PFSK-1 (cell line): ENCODE measurements at regions not wholly inside any gene's neighbourhood (a gene's known extent, or its start where the extent isn't known, plus 50 kb on each side); places are given as distances from the start of the nearest gene placed in this dataset.

ENCODE experiments used
- POLR2AphosphoS5 ChIP-seq: IDR thresholded peaks from 2 replicates; pipeline ENCODE4 v1.6.1; 2012; ENCODE audit warnings: low read depth, mild to moderate bottlenecking, control low read depth, low read length, moderate library complexity
- REST ChIP-seq, 2 experiments: IDR thresholded peaks; 2 replicates each; pipeline versions ENCODE4 v1.6.1 to v1.8.0; 2011 to 2012; ENCODE audit warnings: low read depth in 2 of 2, low read length in 2 of 2, control low read depth in 1 of 2, inconsistent platforms in 1 of 2, mild to moderate bottlenecking in 1 of 2, moderate library complexity in 1 of 2; ENCODE audit not compliant: insufficient read depth in 1 of 2
- SIN3A ChIP-seq: IDR thresholded peaks from 2 replicates; pipeline ENCODE4 v1.6.1; 2012; ENCODE audit warnings: mild to moderate bottlenecking, low read length, moderate library complexity, borderline replicate concordance; ENCODE audit not compliant: insufficient read depth

GRCh38 chr20:34190262-34190661 lies 51.0 kb upstream of the ASIP start:
- TF ChIP-seq SIN3A (no peak), POLR2AphosphoS5 (no peak), REST (IDR thresholded peaks at IDR 0.05; ENCODE audit: insufficient read depth in 1 of 2, low read depth in 2 of 2, low read length in 2 of 2) (no peak)
